ENCODE measurements at regions not wholly inside any gene's neighbourhood (a gene's known extent, or its start where the extent isn't known, plus 50 kb on each side); places are given as distances from the start of the nearest gene placed in this dataset.
"Not testable (repeated sequence)": the region's sequence is repeated elsewhere in the genome, so short reads cannot be mapped to it uniquely, and the experiment has no call there.

GRCh38 chr18:1425679-1426078 is 521.0 kb downstream of the ADCYAP1 start:
- no peak for DNase-seq

GRCh38 chr18:1435487-1435886 is 530.8 kb downstream of the ADCYAP1 start:
- no peak for DNase-seq

GRCh38 chr18:1436199-1436598 is 531.5 kb downstream of the ADCYAP1 start:
- no peak for DNase-seq

- no peak for DNase-seq
Observed at GRCh38 chr18:1438458-1438910, 533.8 kb downstream of the ADCYAP1 start.

GRCh38 chr18:1438967-1439366 is 534.3 kb downstream of the ADCYAP1 start:
- peak; percentile 46 for DNase-seq

- not testable (repeated sequence) for DNase-seq
Observed at GRCh38 chr18:1444062-1444461, 539.4 kb downstream of the ADCYAP1 start.

- DNase-seq, result no peak
Observed at GRCh38 chr18:1446765-1447164, 542.1 kb downstream of the ADCYAP1 start.

GRCh38 chr18:1452821-1453220 is 548.1 kb downstream of the ADCYAP1 start:
- DNase-seq, result no peak

- DNase-seq, result no peak
Observed at GRCh38 chr18:1455605-1456004, 550.9 kb downstream of the ADCYAP1 start.

GRCh38 chr18:1458547-1458946 is 553.9 kb downstream of the ADCYAP1 start:
- no peak for DNase-seq

GRCh38 chr18:1463981-1464380 is 559.3 kb downstream of the ADCYAP1 start:
- no peak for DNase-seq

GRCh38 chr18:1464444-1465217 is 560.0 kb downstream of the ADCYAP1 start:
- no peak for DNase-seq

- DNase-seq, result no peak
Observed at GRCh38 chr18:1466035-1466434, 561.4 kb downstream of the ADCYAP1 start.

- no peak for DNase-seq
Observed at GRCh38 chr18:1467461-1467964, 562.8 kb downstream of the ADCYAP1 start.

GRCh38 chr18:1468550-1468949 is 563.9 kb downstream of the ADCYAP1 start:
- DNase-seq, result no peak

GRCh38 chr18:1475867-1476266 is 571.2 kb downstream of the ADCYAP1 start:
- no peak for DNase-seq

GRCh38 chr18:1480309-1480708 is 575.6 kb downstream of the ADCYAP1 start:
- DNase-seq, result no peak

GRCh38 chr18:1481577-1481976 is 576.9 kb downstream of the ADCYAP1 start:
- DNase-seq, result no peak

- DNase-seq, result no peak
Observed at GRCh38 chr18:1483385-1483784, 578.7 kb downstream of the ADCYAP1 start.

- DNase-seq, result no peak
Observed at GRCh38 chr18:1487457-1487856, 582.8 kb downstream of the ADCYAP1 start.

- DNase-seq, result no peak
Observed at GRCh38 chr18:1488394-1488793, 583.7 kb downstream of the ADCYAP1 start.

GRCh38 chr18:1488957-1489356 is 584.3 kb downstream of the ADCYAP1 start:
- DNase-seq, result no peak

GRCh38 chr18:1495387-1495786 is 590.7 kb downstream of the ADCYAP1 start:
- no peak for DNase-seq

GRCh38 chr18:1496096-1496495 is 591.4 kb downstream of the ADCYAP1 start:
- DNase-seq, result no peak

- no peak for DNase-seq
Observed at GRCh38 chr18:1498216-1498615, 593.5 kb downstream of the ADCYAP1 start.

All from right forelimb (tissue), 1 donor.